ENCODE measurements at regions not wholly inside any gene's neighbourhood (a gene's known extent, or its start where the extent isn't known, plus 50 kb on each side); places are given as distances from the start of the nearest gene placed in this dataset. TPM values are rescaled to one million over a fixed set of nuclear protein-coding genes. Genes with fewer than 3 reads are reported as not detected.

DNA sequence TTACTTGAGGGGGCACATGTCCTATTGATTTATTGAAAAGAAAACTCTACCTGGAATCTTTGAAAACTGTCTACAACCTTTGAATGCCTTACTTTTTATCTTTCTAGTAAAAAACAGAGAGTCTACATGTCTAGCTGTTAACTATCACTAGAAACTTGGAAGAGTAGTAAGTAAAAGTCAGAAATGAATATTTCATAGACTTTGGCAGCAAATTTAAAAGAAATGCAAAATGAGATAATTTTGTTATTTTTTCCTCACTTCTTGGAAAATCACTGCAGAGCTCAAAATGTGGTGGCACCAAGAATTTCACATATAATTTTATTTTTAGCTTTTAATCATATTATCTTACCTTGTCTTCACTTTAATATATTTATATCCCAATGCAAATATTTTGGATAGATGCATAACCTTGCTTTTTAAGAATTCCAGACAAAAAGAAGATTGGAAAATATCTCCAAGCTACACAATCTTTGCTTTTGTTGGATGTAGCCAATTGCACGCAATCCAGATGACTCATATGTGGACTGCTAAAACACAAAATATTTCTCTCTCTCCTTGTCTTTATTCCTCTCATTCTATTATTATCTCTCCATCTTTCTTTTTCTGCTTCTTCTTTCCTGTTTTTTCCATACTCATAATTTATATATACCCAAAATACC is 92.2 kb upstream of the DSEL start:
- DNase-seq (ENCODE audit: low read depth): no peak

DNA sequence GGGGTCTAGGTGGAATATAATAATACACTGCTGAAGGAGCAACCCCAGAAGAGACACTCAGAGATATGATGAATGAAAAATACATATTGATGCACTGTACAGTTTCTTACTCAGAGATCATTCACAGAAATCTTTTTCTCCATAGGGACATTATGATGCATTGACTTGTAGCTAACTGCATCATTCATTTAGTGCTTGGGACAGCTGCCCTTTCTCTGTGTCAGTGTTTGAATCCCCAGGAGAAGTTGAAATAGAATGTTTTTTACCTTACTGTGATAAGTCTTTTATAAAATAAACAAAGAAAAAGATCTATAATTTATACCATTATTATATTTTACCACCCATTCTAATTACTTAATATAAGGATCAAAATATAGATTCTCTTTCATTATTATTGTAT is 91.7 kb upstream of the DSEL start:
- no peak for DNase-seq (ENCODE audit: low read depth)

DNA sequence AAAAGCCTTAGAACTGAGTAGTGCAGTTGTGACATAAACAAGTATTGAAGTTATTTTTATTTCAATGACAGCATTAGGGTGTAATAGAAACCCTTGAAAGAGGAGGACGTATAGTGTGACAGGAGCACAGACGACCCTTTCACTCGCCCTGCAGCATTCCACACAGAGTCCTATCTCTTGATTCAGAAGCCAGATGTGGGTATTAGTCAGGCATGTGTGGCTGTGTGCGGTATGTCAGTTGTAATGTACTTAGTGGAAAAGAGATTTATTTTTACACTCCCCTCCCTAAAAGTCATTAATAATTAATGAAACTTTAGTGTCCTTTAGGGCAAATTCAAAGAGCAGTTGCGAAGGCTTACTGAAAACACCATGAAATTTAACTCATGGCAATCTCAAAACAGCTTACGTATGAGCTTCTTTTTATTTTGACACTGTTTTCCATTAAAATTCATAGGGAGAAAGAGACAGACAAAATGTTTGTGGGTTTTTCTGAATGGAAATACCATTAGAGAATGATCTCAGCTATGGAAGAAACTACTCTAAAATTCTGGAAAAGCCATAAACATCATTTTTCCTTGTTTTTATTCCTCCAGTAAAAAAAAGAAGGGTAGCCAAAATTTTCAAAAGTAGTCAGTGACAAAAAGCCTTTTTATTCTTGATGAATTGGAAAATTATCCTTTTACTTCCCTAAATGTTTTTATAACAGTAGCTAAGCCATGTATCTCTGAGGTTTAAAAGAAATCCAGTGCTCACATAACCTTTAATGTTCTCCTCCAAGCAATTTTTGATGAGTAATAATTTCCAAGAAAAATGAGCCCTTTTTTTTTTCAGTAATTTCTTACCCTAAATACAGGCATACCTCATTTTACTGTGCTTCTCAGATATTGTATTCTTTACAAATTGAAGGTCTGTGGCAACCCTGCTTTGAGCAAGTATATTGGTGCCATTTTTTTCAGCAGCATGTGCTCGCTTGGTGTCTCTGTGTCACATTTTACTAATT is 84.0 kb upstream of the DSEL start:
- peak; percentile 6 for DNase-seq (ENCODE audit: low read depth)

DNA sequence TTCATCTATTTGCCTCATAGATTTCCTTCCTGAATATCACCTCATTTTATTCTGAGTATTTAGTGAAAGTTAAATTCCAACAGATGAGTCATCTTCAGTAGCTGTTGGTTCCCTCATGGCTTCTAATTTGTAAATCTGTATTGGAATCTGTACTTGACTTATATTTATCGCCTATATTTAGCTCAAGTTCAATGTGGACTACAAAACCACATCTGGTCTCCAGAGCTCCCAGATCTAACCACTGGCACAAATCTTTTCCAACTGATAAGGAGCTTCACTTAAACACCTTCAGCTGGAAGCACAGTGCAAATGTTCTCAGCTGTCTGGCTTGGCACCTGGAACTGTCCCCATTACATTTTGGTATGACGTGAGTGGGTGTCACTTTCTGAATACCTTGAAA is 82.8 kb upstream of the DSEL start:
- DNase-seq (ENCODE audit: low read depth): peak; percentile 7

DNA sequence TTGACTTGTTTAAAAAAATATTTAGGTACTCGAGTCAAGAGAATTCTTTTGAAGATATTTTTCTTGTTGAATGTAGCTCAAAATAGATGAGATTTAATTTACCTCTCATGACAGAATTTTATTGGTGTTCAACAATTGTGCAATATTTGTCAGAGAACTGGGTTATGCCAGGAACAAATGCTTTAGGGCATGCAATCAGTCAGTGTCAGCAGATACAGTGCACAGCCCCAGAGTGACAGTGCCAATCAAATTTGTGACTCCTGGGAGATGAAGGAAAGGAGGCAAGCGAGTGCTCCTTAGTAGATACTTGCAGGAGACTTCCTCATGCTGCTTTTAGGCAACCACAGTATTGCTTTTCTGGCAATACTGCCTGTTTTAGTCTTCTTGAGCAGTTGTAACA is 81.2 kb upstream of the DSEL start:
- DNase-seq (ENCODE audit: low read depth): no peak

DNA sequence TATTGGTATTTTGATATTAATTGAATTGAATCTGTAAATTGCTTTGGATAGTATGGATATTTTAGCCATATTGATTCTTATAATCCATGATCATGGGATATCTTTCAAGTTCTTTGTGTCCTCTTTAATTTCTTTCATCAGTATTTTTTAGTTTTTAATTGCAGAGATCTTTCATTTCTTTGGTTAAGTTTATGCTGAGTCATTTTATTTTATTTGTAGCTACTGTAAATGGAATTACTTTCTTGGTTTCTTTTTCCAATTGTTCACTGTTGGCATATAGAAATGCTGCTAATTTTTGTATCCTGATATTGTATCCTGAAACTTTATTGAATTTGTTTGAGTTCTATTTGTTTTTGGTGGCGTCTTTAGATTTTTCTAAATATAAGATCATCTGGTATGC is 79.5 kb upstream of the DSEL start:
- DNase-seq (ENCODE audit: low read depth): no peak

DNA sequence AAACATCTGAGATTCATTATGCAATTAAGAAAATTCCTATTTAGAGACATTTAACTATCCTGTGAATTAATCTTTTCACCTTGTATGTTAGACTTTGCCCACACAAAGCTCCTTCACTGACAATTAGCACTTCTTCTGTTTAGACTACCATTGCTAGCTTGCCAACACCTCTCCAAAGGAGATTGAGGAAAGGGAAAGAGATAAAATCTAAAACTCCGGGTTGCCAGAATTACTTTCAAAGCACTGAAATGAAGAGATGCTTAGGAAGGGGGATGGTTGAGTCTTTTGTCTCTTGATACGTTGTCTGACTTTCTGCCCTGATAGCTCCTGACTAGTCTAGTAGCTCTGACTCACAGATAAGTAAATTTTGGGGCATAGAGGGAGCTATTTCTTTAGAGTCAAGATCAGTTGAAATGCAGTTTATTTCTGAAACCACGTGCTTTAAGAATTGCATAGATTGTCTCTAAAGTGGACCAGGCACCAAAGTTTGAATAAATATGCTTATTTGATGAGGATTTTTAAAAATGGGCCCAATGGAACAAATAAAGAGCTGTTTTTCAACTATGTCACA is 74.1 kb upstream of the DSEL start:
- peak; percentile 15 for DNase-seq (ENCODE audit: low read depth)

DNA sequence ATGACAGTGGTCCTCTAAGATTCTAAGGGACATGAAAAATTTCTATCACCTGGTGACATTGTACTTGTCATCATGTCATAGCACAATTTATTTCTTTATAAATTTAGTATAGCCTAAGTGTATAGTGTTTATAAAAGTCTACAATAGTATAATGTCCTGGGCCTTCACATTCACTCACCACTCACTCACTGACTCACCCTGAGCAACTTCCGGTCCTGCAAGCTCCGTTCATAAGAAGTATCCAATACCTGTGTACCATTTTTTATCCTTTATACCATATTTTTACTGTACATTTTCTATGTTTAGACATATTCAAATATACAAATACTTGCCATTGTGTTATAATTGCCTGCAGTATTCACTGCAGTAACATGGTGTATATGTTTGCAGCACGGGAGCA is 72.8 kb upstream of the DSEL start:
- DNase-seq (ENCODE audit: low read depth): peak; percentile 69

DNA sequence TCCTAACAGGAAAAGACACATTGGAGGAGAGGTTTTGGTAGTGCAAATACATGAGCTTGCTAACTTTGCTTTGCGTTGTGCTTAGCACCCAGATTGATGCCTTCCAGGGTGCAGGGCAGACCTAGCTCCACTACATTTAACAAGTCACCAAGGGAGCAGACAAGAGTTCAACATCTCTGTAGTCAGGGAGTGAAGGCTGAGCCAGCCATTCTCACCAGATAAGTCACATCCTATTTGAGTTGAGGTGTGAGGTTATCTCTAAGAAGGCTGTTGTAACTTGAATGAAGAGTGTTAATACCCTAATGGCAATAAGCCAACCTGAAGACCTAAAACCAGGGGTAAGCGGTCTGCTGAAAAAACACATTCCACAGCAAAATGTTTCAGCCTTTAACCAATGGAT is 69.6 kb upstream of the DSEL start:
- no peak for DNase-seq (ENCODE audit: low read depth)

DNA sequence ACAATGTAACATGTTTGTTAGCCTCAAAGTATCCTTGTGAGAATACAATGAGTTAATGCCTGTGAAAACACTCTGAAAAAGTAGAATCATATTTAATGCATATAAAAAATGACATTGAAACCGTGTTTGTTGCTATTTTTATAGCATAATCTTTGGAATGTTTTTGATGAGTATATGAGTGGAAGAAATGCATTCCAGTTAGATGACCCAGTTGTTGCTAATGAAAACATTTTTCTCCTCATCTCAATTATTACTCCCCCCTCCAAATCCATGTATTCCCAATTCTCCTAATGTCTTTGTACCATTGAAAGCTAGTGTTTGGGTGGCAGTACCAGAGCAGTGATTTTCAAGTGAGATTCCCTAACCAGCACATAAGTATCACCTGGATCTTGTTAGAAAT is 67.1 kb upstream of the DSEL start:
- no peak for DNase-seq (ENCODE audit: low read depth)

DNA sequence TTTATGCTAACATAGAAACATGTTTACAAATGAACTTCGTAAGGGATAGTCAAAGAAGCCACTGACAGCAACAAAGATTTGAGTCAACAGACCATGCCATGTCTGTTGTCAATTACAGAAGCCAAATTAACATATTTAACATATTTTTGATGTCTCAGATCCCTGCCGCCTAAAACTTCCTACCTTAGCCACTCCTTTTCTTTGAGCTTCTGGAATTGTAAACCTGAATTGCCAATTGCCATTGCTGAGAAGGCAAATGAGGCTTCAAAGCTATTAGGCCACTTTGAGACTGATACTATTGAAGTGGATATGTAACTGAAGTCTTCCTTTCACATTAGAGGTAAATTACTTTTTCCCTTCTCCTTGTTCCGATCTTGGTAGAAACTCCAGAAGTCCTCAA is 66.0 kb upstream of the DSEL start:
- no peak for DNase-seq (ENCODE audit: low read depth)

DNA sequence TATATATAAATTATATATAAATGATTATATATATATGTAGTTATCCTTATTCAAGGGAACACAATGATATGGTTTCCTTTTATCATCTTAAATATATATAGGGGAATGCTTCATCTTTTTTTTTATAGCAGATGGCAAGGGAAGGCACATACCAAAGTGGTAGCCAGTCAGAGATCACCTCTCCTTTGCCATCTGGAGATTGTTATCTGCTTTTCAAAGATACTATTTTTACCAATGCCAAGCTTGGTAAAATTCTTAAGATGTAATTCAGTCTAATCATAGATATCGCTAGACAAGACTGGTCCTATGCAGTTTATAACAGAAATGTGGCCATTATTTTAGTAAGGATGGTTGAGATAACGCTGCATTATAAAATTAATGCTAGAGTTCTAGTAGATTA is 64.7 kb upstream of the DSEL start:
- no peak for DNase-seq (ENCODE audit: low read depth)

DNA sequence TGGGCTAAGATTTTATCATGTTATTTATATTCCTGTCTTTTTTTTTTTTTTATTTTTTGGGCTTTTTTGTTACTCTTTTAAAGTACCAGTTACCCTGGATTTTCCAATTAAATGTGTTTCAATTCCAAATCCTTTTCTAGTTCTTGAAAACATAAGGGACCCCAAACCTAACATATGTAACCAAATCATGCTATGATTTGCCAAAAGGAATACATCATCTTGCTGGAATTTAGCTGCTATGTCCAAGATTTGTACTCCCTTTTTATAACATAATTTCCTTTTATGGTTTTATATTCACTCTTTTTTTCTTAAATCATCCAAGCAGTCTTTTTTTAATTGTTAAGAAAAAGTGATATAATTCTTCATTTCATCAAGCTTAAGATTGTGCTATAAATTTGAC is 60.9 kb upstream of the DSEL start:
- no peak for DNase-seq (ENCODE audit: low read depth)

DNA sequence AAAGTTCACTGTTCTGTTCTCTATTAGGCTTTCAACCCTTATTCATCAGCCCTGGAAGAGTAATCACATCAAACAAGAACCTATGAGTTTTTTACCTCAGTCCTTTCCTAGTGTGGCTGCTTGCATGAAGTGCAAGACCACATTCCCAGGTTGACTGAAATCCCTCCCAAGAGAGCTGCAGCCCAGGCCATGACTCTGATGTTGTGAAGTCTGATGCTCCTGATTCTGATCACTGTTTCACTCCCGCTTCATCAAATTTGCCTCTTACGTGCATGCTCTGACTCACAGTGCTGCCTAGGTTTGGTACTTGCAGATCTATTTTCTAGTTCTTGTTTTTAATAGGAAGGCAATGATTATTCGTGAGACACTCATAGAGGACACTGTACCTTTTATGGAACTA is 58.2 kb upstream of the DSEL start:
- DNase-seq (ENCODE audit: low read depth): no peak

DNA sequence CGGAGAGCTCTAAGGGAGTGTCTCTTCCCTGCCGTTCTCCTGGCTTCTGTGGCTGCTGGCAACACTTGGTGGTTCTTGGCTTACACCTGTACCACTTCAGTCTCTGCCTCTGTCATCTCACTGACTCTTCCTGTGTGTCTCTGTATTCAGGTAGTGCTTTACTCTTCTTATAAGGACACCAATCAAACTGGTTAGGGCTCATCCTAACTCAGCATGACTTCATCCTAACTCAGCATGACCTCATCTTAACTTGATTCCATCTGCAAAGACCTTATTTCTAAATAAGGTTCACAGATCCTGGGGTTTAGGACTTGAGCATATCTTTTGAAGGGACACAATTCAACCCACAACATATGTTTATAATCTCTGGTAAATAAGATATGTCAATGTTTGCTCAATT is 51.6 kb upstream of the DSEL start:
- DNase-seq (ENCODE audit: low read depth): no peak

Small RNA genes lying in the stretch of these regions (small RNA-seq; reads per million reads assigned to genes)
- gene AC067819.1: not detected
